ENCODE measurements at regions not wholly inside any gene's neighbourhood (a gene's known extent, or its start where the extent isn't known, plus 50 kb on each side); places are given as distances from the start of the nearest gene placed in this dataset.

- TF ChIP-seq STAT1 (IDR thresholded peaks at IDR 0.05; ENCODE audit: unreplicated experiment) (no peak), CTCF (conservative IDR thresholded peaks at IDR 0.05; ENCODE audit: low read depth in 2 of 2) (no peak), JUNB (IDR thresholded peaks at IDR 0.05; ENCODE audit: unreplicated experiment) (no peak)
Observed at GRCh38 chr20:41853806-41854205, 235.6 kb upstream of the CHD6 start (continued).

- TF ChIP-seq REST (IDR thresholded peaks at IDR 0.05; ENCODE audit: unreplicated experiment) (no peak), CTCF (conservative IDR thresholded peaks at IDR 0.05; ENCODE audit: low read depth in 2 of 2) (peak; percentile 36 to 42)
- H3K4me2 ChIP-seq = no peak overlapping the region
- H3K79me2 ChIP-seq (replicated peaks; ENCODE audit: insufficient read depth) = no peaks in the 10 kb centered on the region
- Mint-ChIP-seq H3K9me3 (peaks cover 70% of the 10 kb centered on the region), H3K36me3 (ENCODE audit: low read depth) (peaks cover 3% of the 10 kb centered on the region; the same call in 1 of the 3 replicates), H3K27ac (no peak overlapping the region), H3K4me1 (no peaks in the 10 kb centered on the region), H3K4me3 (no peak overlapping the region), H3K27me3 (ENCODE audit: insufficient read depth, low read depth, poor library complexity) (peaks cover 2% of the 10 kb centered on the region)
- no peaks in the 10 kb centered on the region for H3K27me3 ChIP-seq (ENCODE audit: insufficient read depth)
- no peaks in the 10 kb centered on the region for H3K9me2 ChIP-seq (ENCODE audit: insufficient read depth)
- peak; percentile 44 for DNase-seq (ENCODE audit: low spot score)
- H2AFZ ChIP-seq = no peak overlapping the region
- no peak for ATAC-seq
- H3K4me1 ChIP-seq (ENCODE audit: insufficient read depth) = no peaks in the 10 kb centered on the region
- H3K36me3 ChIP-seq (ENCODE audit: insufficient read depth) = no peaks in the 10 kb centered on the region
- H3K27ac ChIP-seq (ENCODE audit: low read depth) = no peak overlapping the region
- H4K20me1 ChIP-seq (replicated peaks; ENCODE audit: insufficient read depth) = no peaks in the 10 kb centered on the region
- H3K4me3 ChIP-seq = no peak overlapping the region
- H3F3A ChIP-seq (replicated peaks; ENCODE audit: low read depth) = no peaks in the 10 kb centered on the region
Observed at GRCh38 chr20:41848180-41848579, 230.0 kb upstream of the CHD6 start.

GRCh38 chr20:41837669-41838224 lies 219.6 kb upstream of the CHD6 start:
- no peak for DNase-seq (ENCODE audit: low spot score)
- Histone ChIP-seq H3K4me1 (ENCODE audit: insufficient read depth) (no peaks in the 10 kb centered on the region), H3K4me2 (no peak overlapping the region), H2AFZ (no peak overlapping the region), H3K4me3 (no peak overlapping the region), H4K20me1 (replicated peaks; ENCODE audit: insufficient read depth) (no peaks in the 10 kb centered on the region), H3K36me3 (ENCODE audit: insufficient read depth) (no peaks in the 10 kb centered on the region; the same call in 1 of the 2 replicates), H3K27ac (ENCODE audit: low read depth) (no peak overlapping the region), H3K9me2 (ENCODE audit: insufficient read depth) (no peaks in the 10 kb centered on the region), H3K27me3 (ENCODE audit: insufficient read depth) (no peaks in the 10 kb centered on the region), H3K79me2 (replicated peaks; ENCODE audit: insufficient read depth) (no peaks in the 10 kb centered on the region), H3F3A (replicated peaks; ENCODE audit: low read depth) (no peaks in the 10 kb centered on the region)
- Mint-ChIP-seq H3K27me3 (ENCODE audit: insufficient read depth, low read depth, poor library complexity) (peaks cover 6% of the 10 kb centered on the region), H3K4me1 (no peaks in the 10 kb centered on the region), H3K4me3 (no peak overlapping the region), H3K9me3 (peaks cover 93% of the 10 kb centered on the region), H3K36me3 (ENCODE audit: low read depth) (peaks cover 20% of the 10 kb centered on the region), H3K27ac (no peak overlapping the region)
- TF ChIP-seq ZNF331 (CRISPR knock-in tag; IDR thresholded peaks at IDR 0.05; ENCODE audit: low read depth) (no peak), REST (IDR thresholded peaks at IDR 0.05; ENCODE audit: unreplicated experiment) (no peak)
- no peak for ATAC-seq
